CD14-positive monocyte (primary cell): ENCODE measurements at regions not wholly inside any gene's neighbourhood (a gene's known extent, or its start where the extent isn't known, plus 50 kb on each side); places are given as distances from the start of the nearest gene placed in this dataset.

ENCODE experiments used
- DNase-seq, 3 donors: peaks; one replicate each; pipeline ENCODE4 v3.0.0-alpha.2; 2011 to 2022
- H2AFZ ChIP-seq: 2 replicates; pipeline ENCODE4 v1.6.0; 2012; ENCODE audit warnings: mild to moderate bottlenecking, low read depth, low read length, inconsistent platforms; ENCODE audit not compliant: insufficient read depth, poor library complexity, severe bottlenecking
- H3K27ac ChIP-seq, 2 donors: 1 replicate in 1 of 2; 2 replicates in 1 of 2; pipeline ENCODE4 v1.5.1; 2012 to 2013; ENCODE audit warnings: low read length in 2 of 2, control low read depth in 1 of 2, inconsistent platforms in 1 of 2, low read depth in 1 of 2, mild to moderate bottlenecking in 1 of 2
- H3K27me3 ChIP-seq, 2 donors: one replicate each; pipeline versions ENCODE4 v1.6.0 to v1.6.1; 2011 to 2013; ENCODE audit warnings: low read length in 2 of 2; ENCODE audit not compliant: control insufficient read depth in 2 of 2, insufficient read depth in 2 of 2
- H3K36me3 ChIP-seq, 2 donors: replicated peaks in 1 of 2; 1 replicate in 1 of 2; 2 replicates in 1 of 2; pipeline versions ENCODE4 v1.5.1 to v1.6.1; 2012 to 2013; ENCODE audit warnings: low read length in 2 of 2, control low read depth in 1 of 2, inconsistent platforms in 1 of 2, mild to moderate bottlenecking in 1 of 2; ENCODE audit not compliant: insufficient read depth in 2 of 2, control insufficient read depth in 1 of 2
- H3K4me1 ChIP-seq, 2 donors: 1 replicate in 1 of 2; 2 replicates in 1 of 2; pipeline versions ENCODE4 v1.5.1 to v1.6.1; 2012 to 2013; ENCODE audit warnings: low read length in 2 of 2, control low read depth in 1 of 2, inconsistent platforms in 1 of 2, mild to moderate bottlenecking in 1 of 2, moderate library complexity in 1 of 2; ENCODE audit not compliant: insufficient read depth in 2 of 2, control insufficient read depth in 1 of 2
- H3K4me2 ChIP-seq: replicated peaks from 2 replicates; pipeline ENCODE3; 2012; ENCODE audit warnings: low read length, moderate library complexity, mild to moderate bottlenecking; ENCODE audit not compliant: poor library complexity, severe bottlenecking; ENCODE audit errors: extremely low read depth
- H3K4me3 ChIP-seq, 3 experiments: fragments of 200-600 bp in 1 of 3; sonication (generic) in 1 of 3; replicated peaks in 1 of 3; 1 replicate in 2 of 3; 2 replicates in 1 of 3; pipeline ENCODE4 v1.5.1; 2011 to 2013; ENCODE audit warnings: low read length in 3 of 3, mild to moderate bottlenecking in 3 of 3, control low read depth in 2 of 3, low read depth in 2 of 3, inconsistent platforms in 1 of 3, moderate library complexity in 1 of 3
- H3K79me2 ChIP-seq: 2 replicates; pipeline ENCODE4 v1.6.0; 2012; ENCODE audit warnings: mild to moderate bottlenecking, control low read depth, inconsistent platforms, low read length, moderate library complexity; ENCODE audit not compliant: insufficient read depth
- H3K9ac ChIP-seq: 2 replicates; pipeline ENCODE4 v1.6.0; 2017; ENCODE audit warnings: low read length, mild to moderate bottlenecking; ENCODE audit not compliant: insufficient read depth, poor library complexity, severe bottlenecking
- H3K9me3 ChIP-seq, 2 donors: replicated peaks in 1 of 2; 1 replicate in 1 of 2; 2 replicates in 1 of 2; pipeline versions ENCODE4 v1.5.1 to v1.6.1; 2012 to 2013; ENCODE audit warnings: low read length in 2 of 2, control low read depth in 1 of 2; ENCODE audit not compliant: control insufficient read depth in 1 of 2, insufficient read depth in 1 of 2
- H4K20me1 ChIP-seq: 2 replicates; pipeline ENCODE4 v1.6.0; 2012; ENCODE audit warnings: mild to moderate bottlenecking, low read length, control low read depth, moderate library complexity; ENCODE audit not compliant: insufficient read depth
- H3K27ac Mint-ChIP-seq, 7 donors: one replicate each; pipeline ENCODE4 v1.8.0; 2020; ENCODE audit warnings: mild to moderate bottlenecking in 7 of 7, mixed read lengths in 7 of 7, moderate library complexity in 6 of 7, inconsistent platforms in 2 of 7
- H3K27me3 Mint-ChIP-seq, 3 donors: one replicate each; pipeline ENCODE4 v1.8.0; 2021 to 2022; ENCODE audit warnings: low read depth in 3 of 3, mild to moderate bottlenecking in 3 of 3, mixed read lengths in 3 of 3, moderate library complexity in 3 of 3, inconsistent platforms in 1 of 3
- H3K36me3 Mint-ChIP-seq, 2 donors: one replicate each; pipeline ENCODE4 v1.8.0; 2020; ENCODE audit warnings: mixed read lengths in 2 of 2, inconsistent platforms in 1 of 2, mild to moderate bottlenecking in 1 of 2
- H3K4me1 Mint-ChIP-seq: one replicate; pipeline ENCODE4 v1.8.0; 2020; ENCODE audit warnings: mild to moderate bottlenecking, mixed read lengths
- H3K4me3 Mint-ChIP-seq, 2 donors: one replicate each; pipeline ENCODE4 v1.8.0; 2020; ENCODE audit warnings: mild to moderate bottlenecking in 2 of 2, mixed read lengths in 2 of 2, moderate library complexity in 1 of 2
- H3K9me3 Mint-ChIP-seq, 7 donors: one replicate each; pipeline ENCODE4 v1.8.0; 2020 to 2022; ENCODE audit warnings: mixed read lengths in 7 of 7, mild to moderate bottlenecking in 6 of 7, moderate library complexity in 6 of 7, inconsistent platforms in 2 of 7
- WGBS: methylation state at CpG from one replicate; pipeline ENCODE4 v1.1.5; 2013; ENCODE audit warnings: missing lambda C conversion rate; ENCODE audit not compliant: insufficient coverage; 5-methylcytosine and 5-hydroxymethylcytosine counted together
- intact Hi-C, 2 donors: fragments of 100-400 bp; cut with micrococcal nuclease; formaldehyde crosslinking; loops; one replicate each; pipeline versions ENCODE4 v1.15.0 to v1.15.1; 2023
- TF ChIP-seq, protein P1 (sequence below): fragments of 200-600 bp; IDR thresholded peaks from one replicate; pipeline ENCODE4 v1.8.0; 2022; ENCODE audit warnings: antibody characterized with exemption, mild to moderate bottlenecking

DNA sequence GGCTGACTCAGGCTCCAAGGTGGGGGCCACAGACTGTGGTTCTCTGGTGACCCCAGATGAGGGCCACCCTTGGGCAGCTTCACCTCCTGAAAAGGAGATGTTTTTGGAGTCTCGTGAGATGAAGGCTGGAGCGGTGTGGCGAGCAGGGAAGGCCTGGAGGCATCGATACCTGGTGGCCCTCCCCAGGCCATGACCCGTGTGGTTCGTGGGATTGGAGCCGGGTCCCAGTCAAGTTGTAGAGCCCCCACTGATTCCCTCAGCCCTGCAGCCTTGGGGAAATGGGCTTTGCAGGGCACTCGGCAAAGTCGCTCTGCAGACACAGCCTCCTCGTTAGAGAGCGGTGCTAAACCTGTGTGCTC lies 1083.4 kb downstream of the BRD1 start:
- H3K27ac Mint-ChIP-seq, result no peak overlapping the region
- Histone ChIP-seq H3K9me3 (peaks cover 4 to 39% of the 10 kb centered on the region in 2 donors), H3K9ac (no peak overlapping the region)

DNA sequence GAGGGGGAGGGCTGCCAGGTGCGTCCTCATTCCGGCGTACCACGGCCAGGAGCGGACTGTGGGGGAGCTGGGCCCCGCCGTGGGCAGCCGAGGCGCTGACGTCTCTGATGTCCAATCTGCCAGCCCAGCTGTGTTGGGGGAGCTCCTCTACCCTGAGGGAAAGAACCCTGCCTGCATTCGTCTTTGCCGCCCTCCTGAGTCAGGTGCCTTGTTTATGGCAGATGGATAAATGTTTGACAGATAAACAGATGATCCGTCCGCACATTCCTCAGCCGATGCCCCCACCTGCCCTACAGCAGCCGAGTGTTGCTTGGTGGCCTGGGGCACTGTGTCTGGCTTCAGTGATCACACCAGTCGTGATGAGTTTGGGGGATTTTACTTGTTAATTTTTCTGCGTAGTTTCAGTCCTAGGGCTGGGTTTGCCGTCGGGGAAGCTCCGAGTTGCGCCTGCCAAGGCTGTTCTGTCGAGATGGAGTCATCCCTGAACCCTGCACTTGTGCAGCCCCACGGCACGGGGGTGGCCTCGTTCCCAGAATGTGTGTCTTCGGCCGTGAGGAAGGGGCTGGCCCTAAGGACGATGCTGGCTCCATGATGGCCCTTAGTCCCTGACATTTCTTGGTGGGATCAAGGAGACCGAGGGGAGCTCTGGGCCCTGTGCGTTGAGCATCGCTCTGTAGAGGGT lies 1083.9 kb downstream of the BRD1 start:
- H3K27ac Mint-ChIP-seq, result no peak overlapping the region
- Histone ChIP-seq H2AFZ (no peak overlapping the region), H4K20me1 (no peaks in the 10 kb centered on the region), H3K4me3 (no peak overlapping the region), H3K4me2 (no peak overlapping the region), H3K9me3 (peaks cover 4 to 39% of the 10 kb centered on the region in 2 donors), H3K4me1 (no peaks in the 10 kb centered on the region), H3K9ac (no peak overlapping the region), H3K79me2 (no peaks in the 10 kb centered on the region), H3K36me3 (no peaks in the 10 kb centered on the region), H3K27ac (no peak overlapping the region), H3K27me3 (no peaks in the 10 kb centered on the region)
- TF ChIP-seq, protein P1, sequence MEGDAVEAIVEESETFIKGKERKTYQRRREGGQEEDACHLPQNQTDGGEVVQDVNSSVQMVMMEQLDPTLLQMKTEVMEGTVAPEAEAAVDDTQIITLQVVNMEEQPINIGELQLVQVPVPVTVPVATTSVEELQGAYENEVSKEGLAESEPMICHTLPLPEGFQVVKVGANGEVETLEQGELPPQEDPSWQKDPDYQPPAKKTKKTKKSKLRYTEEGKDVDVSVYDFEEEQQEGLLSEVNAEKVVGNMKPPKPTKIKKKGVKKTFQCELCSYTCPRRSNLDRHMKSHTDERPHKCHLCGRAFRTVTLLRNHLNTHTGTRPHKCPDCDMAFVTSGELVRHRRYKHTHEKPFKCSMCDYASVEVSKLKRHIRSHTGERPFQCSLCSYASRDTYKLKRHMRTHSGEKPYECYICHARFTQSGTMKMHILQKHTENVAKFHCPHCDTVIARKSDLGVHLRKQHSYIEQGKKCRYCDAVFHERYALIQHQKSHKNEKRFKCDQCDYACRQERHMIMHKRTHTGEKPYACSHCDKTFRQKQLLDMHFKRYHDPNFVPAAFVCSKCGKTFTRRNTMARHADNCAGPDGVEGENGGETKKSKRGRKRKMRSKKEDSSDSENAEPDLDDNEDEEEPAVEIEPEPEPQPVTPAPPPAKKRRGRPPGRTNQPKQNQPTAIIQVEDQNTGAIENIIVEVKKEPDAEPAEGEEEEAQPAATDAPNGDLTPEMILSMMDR, result no peak
- H3K9me3 Mint-ChIP-seq, result peaks cover 7 to 47% (median 30%) of the 10 kb centered on the region in 7 donors
- intact Hi-C loops, result no loop called here
- DNase-seq, result no peak
- H3K4me3 Mint-ChIP-seq, result no peak overlapping the region
- WGBS, result 96% methylated on average over 28 of the region's 32 CpGs
- no peaks in the 10 kb centered on the region for H3K4me1 Mint-ChIP-seq
- H3K27me3 Mint-ChIP-seq, result peaks cover 0 to 2% (median 0%) of the 10 kb centered on the region in 3 donors
- H3K36me3 Mint-ChIP-seq, result no peaks in the 10 kb centered on the region

More for the DNA sequence above, 1083.4 kb downstream of the BRD1 start:
- H3K9me3 Mint-ChIP-seq, result peaks cover 7 to 47% (median 30%) of the 10 kb centered on the region in 7 donors
- Histone ChIP-seq H3K36me3 (no peaks in the 10 kb centered on the region), H2AFZ (no peak overlapping the region), H4K20me1 (no peaks in the 10 kb centered on the region), H3K79me2 (no peaks in the 10 kb centered on the region), H3K27me3 (no peaks in the 10 kb centered on the region), H3K4me3 (no peak overlapping the region), H3K27ac (no peak overlapping the region), H3K4me1 (no peaks in the 10 kb centered on the region), H3K4me2 (no peak overlapping the region)
- 98% methylated on average over 11 of the region's 11 CpGs for WGBS
- TF ChIP-seq, protein P1, result no peak
- no peaks in the 10 kb centered on the region for H3K4me1 Mint-ChIP-seq
- no peak for DNase-seq
- intact Hi-C loops, result no loop called here
- no peaks in the 10 kb centered on the region for H3K36me3 Mint-ChIP-seq
- no peak overlapping the region for H3K4me3 Mint-ChIP-seq
- peaks cover 0 to under 1% (median 0%) of the 10 kb centered on the region in 3 donors for H3K27me3 Mint-ChIP-seq
